IMR-90 (cell line): ENCODE measurements at regions not wholly inside any gene's neighbourhood (a gene's known extent, or its start where the extent isn't known, plus 50 kb on each side); places are given as distances from the start of the nearest gene placed in this dataset.

Experiments used
- CEBPB ChIP-seq: IDR thresholded peaks from 2 replicates; pipeline ENCODE4 v1.6.1; 2012; ENCODE audit warnings: low read depth, low read length, improper control_type of control experiment
- CHD1 ChIP-seq: IDR thresholded peaks from 2 replicates; pipeline ENCODE4 v1.6.1; 2012; ENCODE audit warnings: low read depth, low read length, improper control_type of control experiment
- CTCF ChIP-seq: conservative IDR thresholded peaks from 2 replicates; pipeline ENCODE4 v1.5.1; 2012; ENCODE audit warnings: mild to moderate bottlenecking, low read depth, low read length, improper control_type of control experiment
- FOS ChIP-seq: fragments of 150-350 bp; IDR thresholded peaks from 2 replicates; pipeline ENCODE4 v1.6.1; 2016; ENCODE audit warnings: low read depth, low read length
- MXI1 ChIP-seq: IDR thresholded peaks from 2 replicates; pipeline ENCODE4 v1.6.1; 2012; ENCODE audit warnings: low read depth, mild to moderate bottlenecking, low read length, moderate library complexity, borderline replicate concordance
- POLR2A ChIP-seq: IDR thresholded peaks from 2 replicates; pipeline ENCODE4 v1.6.1; 2012; ENCODE audit warnings: mild to moderate bottlenecking, low read depth, low read length
- RAD21 ChIP-seq: IDR thresholded peaks from 2 replicates; pipeline ENCODE4 v1.6.1; 2012; ENCODE audit warnings: low read length, improper control_type of control experiment
- RCOR1 ChIP-seq: IDR thresholded peaks from 2 replicates; pipeline ENCODE4 v1.6.1; 2012; ENCODE audit warnings: mild to moderate bottlenecking, low read length, improper control_type of control experiment; ENCODE audit not compliant: insufficient replicate concordance
- SMC3 ChIP-seq: fragments of 150-350 bp; IDR thresholded peaks from 2 replicates; pipeline ENCODE4 v1.6.1; 2016; ENCODE audit warnings: low read depth, mild to moderate bottlenecking, antibody characterized with exemption, low read length, moderate library complexity
- TF ChIP-seq, protein P1 (sequence below): fragments of 150-350 bp; IDR thresholded peaks from 2 replicates; pipeline ENCODE4 v1.6.1; 2017; ENCODE audit warnings: mild to moderate bottlenecking, antibody characterized with exemption, low read length, low read depth
- TF ChIP-seq, protein P2 (sequence below): fragments of 150-350 bp; IDR thresholded peaks from 2 replicates; pipeline ENCODE4 v1.6.1; 2016; ENCODE audit warnings: low read depth, mild to moderate bottlenecking, low read length, moderate library complexity, borderline replicate concordance

DNA sequence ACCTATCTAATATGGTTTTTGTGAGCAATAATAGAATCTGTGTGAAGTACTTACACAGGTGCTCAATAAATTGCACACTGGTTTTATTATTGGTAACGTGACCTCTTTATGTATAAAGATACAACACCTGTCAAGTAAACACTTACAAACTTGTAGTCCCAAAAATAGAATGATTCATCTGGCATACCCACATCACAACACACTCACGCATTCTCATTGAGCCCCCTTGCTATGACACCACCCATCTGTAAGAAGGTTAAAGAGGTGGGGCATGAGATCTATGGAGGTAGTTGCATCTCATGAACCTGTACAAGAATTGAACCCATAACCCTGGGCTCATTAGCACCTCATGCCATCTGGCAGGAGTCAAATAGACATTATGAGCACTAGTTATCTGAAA, 134.9 kb upstream of the THBS1 start:
- TF ChIP-seq CTCF: no peak
- no peak for TF ChIP-seq POLR2A
- TF ChIP-seq, protein P1, sequence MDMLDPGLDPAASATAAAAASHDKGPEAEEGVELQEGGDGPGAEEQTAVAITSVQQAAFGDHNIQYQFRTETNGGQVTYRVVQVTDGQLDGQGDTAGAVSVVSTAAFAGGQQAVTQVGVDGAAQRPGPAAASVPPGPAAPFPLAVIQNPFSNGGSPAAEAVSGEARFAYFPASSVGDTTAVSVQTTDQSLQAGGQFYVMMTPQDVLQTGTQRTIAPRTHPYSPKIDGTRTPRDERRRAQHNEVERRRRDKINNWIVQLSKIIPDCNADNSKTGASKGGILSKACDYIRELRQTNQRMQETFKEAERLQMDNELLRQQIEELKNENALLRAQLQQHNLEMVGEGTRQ: no peak
- TF ChIP-seq MXI1: no peak
- TF ChIP-seq CEBPB: no peak
- TF ChIP-seq RAD21: no peak
- no peak for TF ChIP-seq SMC3
- no peak for TF ChIP-seq FOS
- TF ChIP-seq, protein P2, sequence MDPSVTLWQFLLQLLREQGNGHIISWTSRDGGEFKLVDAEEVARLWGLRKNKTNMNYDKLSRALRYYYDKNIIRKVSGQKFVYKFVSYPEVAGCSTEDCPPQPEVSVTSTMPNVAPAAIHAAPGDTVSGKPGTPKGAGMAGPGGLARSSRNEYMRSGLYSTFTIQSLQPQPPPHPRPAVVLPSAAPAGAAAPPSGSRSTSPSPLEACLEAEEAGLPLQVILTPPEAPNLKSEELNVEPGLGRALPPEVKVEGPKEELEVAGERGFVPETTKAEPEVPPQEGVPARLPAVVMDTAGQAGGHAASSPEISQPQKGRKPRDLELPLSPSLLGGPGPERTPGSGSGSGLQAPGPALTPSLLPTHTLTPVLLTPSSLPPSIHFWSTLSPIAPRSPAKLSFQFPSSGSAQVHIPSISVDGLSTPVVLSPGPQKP: no peak
- no peak for TF ChIP-seq RCOR1
- no peak for TF ChIP-seq CHD1
